ENCODE measurements at regions not wholly inside any gene's neighbourhood (a gene's known extent, or its start where the extent isn't known, plus 50 kb on each side); places are given as distances from the start of the nearest gene placed in this dataset.
A peak's percentile ranks its signal among the peaks of the same experiment; 100 is the strongest.
"Not testable (repeated sequence)": the region's sequence is repeated elsewhere in the genome, so short reads cannot be mapped to it uniquely, and the experiment has no call there.

DNA sequence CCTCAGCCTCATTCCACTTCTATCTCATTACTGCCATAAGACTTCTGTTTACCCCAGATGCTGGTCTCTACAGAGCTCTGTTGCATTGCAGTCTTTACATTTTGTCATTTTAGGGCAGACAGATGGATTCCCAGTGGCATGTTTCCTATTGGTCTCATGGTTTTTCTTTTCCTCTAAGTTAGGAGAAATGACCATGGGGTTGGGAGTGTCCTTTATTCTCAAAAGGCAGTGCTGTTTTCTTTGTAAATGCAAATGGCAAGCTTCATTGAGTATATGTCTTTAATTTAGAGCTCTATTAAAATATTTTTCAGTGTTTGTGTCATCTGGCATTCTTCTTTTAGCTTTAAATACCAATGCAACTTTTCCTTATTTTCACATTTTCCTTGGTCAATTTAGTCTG lies 57.0 kb downstream of the MSTN start:
- Histone ChIP-seq H3K4me1 (ENCODE audit: low read depth) (no peaks in the 10 kb centered on the region), H3K9me3 (ENCODE audit: low read depth) (no peaks in the 10 kb centered on the region), H3K27ac (no peak overlapping the region), H3K36me3 (no peaks in the 10 kb centered on the region), H3K4me3 (no peak overlapping the region), H3K27me3 (no peaks in the 10 kb centered on the region)
- TF ChIP-seq, protein P1, sequence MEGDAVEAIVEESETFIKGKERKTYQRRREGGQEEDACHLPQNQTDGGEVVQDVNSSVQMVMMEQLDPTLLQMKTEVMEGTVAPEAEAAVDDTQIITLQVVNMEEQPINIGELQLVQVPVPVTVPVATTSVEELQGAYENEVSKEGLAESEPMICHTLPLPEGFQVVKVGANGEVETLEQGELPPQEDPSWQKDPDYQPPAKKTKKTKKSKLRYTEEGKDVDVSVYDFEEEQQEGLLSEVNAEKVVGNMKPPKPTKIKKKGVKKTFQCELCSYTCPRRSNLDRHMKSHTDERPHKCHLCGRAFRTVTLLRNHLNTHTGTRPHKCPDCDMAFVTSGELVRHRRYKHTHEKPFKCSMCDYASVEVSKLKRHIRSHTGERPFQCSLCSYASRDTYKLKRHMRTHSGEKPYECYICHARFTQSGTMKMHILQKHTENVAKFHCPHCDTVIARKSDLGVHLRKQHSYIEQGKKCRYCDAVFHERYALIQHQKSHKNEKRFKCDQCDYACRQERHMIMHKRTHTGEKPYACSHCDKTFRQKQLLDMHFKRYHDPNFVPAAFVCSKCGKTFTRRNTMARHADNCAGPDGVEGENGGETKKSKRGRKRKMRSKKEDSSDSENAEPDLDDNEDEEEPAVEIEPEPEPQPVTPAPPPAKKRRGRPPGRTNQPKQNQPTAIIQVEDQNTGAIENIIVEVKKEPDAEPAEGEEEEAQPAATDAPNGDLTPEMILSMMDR (IDR thresholded peaks at IDR 0.05; ENCODE audit: low read depth, low read length): no peak
- DNase-seq (ENCODE audit: low read depth in 1 of 2, low spot score in 1 of 2): no peak

DNA sequence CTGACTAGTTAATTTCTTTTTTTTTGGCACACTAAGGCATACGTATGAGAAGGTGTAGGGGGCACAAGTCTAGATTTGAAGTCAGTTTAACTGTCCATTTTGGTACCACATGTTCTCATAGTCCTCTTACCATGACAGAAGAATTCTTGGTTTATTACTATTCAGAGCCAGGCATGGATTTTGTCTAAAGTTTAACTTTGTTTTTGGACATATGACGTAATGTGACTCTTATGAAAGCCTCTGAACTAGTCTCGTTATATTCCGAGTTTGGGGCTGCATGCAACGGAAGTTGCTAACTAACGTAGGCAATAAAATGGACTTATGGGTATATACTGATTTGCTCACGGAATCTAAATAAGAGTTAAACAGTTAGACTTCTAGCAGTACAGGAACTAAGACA lies 62.9 kb downstream of the MSTN start:
- Histone ChIP-seq H3K27me3 (no peaks in the 10 kb centered on the region), H3K9me3 (ENCODE audit: low read depth) (no peaks in the 10 kb centered on the region), H3K36me3 (no peaks in the 10 kb centered on the region), H3K4me3 (no peak overlapping the region), H3K27ac (no peak overlapping the region), H3K4me1 (ENCODE audit: low read depth) (no peaks in the 10 kb centered on the region)
- no peak for DNase-seq (ENCODE audit: low read depth in 1 of 2, low spot score in 1 of 2)
- TF ChIP-seq, protein P1 (IDR thresholded peaks at IDR 0.05; ENCODE audit: low read depth, low read length): no peak

DNA sequence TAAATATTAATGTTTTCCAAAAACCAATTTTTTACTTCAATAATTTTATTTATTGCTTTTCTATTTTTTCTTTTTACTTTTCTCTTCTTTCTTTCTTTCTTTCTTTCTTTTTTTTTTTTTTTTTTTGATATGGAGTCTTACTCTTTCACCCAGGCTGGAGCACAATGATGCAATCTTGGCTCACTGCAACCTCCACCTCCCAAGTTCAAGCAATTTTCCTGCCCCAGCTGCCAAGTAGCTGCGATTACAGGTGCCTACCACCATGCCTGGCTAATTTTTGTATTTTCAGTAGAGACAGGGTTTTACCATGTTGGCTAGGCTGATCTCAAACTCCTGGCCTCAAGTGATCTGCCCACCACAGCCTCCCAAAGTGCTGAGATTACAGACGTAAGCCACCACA lies 63.9 kb downstream of the MSTN start:
- H3K9me3 ChIP-seq (ENCODE audit: low read depth); H3K4me3 ChIP-seq; H3K27me3 ChIP-seq; H3K36me3 ChIP-seq; H3K4me1 ChIP-seq (ENCODE audit: low read depth); DNase-seq (ENCODE audit: low read depth in 1 of 2, low spot score in 1 of 2); H3K27ac ChIP-seq: not testable (repeated sequence)

DNA sequence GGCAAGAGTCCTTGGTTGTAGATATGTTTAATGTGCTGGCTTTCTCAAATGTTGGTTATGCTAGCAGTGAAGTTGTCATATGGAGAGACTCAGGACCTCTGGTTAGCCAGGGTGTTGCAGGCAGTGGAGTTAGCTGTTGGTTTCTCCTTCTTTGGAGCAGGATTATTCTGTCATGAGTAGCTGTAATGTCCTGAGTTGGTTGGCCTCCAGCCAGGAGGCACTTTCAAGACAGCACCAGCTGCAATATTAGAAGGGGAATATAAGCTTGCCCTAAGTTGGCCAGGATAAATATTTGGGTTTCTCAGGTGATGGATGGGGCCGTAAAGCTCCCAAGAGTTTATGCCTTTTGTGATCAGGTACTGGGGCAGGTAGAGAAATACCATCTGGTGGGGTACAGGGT lies 65.5 kb downstream of the MSTN start:
- Histone ChIP-seq H3K4me1 (ENCODE audit: low read depth) (no peaks in the 10 kb centered on the region), H3K36me3 (no peaks in the 10 kb centered on the region), H3K27ac (no peak overlapping the region), H3K9me3 (ENCODE audit: low read depth) (no peaks in the 10 kb centered on the region), H3K27me3 (no peaks in the 10 kb centered on the region), H3K4me3 (no peak overlapping the region)
- no peak for DNase-seq (ENCODE audit: low read depth in 1 of 2, low spot score in 1 of 2)
- TF ChIP-seq, protein P1 (IDR thresholded peaks at IDR 0.05; ENCODE audit: low read depth, low read length): no peak

DNA sequence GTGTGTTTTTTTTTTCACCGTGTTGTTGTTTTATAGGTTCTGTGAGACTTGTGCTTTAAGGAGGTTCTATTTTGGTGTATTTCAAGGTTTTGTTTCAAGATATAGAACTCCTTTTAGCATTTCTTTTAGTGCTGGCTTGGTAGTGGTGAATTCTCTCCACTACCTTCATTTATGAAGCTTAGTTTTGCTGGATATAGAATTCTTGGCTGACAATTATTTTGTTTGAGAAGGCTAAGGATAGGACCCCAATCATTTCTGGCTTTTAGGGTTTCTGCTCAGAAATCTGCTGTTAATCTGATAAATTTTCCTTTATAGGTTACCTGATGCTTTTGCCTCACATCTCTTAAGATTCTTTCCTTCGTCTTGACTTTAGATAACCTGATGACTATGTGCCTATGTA lies 66.8 kb downstream of the MSTN start:
- no peaks in the 10 kb centered on the region for H3K36me3 ChIP-seq
- H3K4me1 ChIP-seq (ENCODE audit: low read depth): no peaks in the 10 kb centered on the region
- DNase-seq (ENCODE audit: low read depth in 1 of 2, low spot score in 1 of 2): no peak
- TF ChIP-seq, protein P1 (IDR thresholded peaks at IDR 0.05; ENCODE audit: low read depth, low read length): no peak
- no peaks in the 10 kb centered on the region for H3K9me3 ChIP-seq (ENCODE audit: low read depth)
- H3K27ac ChIP-seq: no peak overlapping the region
- H3K4me3 ChIP-seq: no peak overlapping the region
- H3K27me3 ChIP-seq: no peaks in the 10 kb centered on the region

DNA sequence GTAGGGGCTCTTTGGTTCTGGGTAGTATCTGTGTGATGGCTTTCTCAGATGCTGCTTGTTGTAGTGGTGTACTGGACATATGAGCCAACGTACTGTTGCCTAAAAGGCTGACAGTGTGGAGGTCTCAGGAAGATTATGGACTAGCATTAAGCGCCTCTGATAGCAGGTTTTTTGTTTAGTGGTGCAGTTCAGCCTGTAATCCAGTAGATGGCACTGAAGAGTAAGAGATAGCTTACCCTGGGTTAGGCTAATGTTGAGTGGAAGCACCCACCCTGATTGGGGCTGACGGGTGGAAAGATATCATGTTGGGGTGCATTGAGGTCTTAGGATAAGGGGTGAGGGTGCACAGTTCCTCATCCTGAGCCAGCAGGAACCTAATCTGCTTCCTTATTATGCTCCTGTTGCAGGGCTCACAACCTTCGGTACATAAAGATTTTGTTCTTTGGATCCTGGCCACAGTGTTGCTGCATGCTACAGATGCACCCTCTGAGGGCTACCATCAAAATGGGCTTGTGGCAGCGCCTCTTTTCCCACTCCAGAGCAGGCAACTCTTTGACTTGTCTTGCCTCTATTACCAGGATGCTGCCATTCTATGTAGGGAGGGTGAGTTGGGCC lies 79.6 kb downstream of the MSTN start:
- Histone ChIP-seq H3K27ac (no peak overlapping the region), H3K4me3 (no peak overlapping the region), H3K9me3 (ENCODE audit: low read depth) (no peaks in the 10 kb centered on the region), H3K4me1 (ENCODE audit: low read depth) (no peaks in the 10 kb centered on the region), H3K36me3 (no peaks in the 10 kb centered on the region), H3K27me3 (no peaks in the 10 kb centered on the region)
- TF ChIP-seq, protein P1 (IDR thresholded peaks at IDR 0.05; ENCODE audit: low read depth, low read length): peak; percentile 60
- DNase-seq (ENCODE audit: low read depth in 1 of 2, low spot score in 1 of 2): peak in 1 of 2 donors; percentile 5
